GM19025 (cell line): ENCODE measurements at regions not wholly inside any gene's neighbourhood (a gene's known extent, or its start where the extent isn't known, plus 50 kb on each side); places are given as distances from the start of the nearest gene placed in this dataset.
"Not testable (repeated sequence)": the region's sequence is repeated elsewhere in the genome, so short reads cannot be mapped to it uniquely, and the experiment has no call there.

ENCODE experiments used
- ATAC-seq: cut with Tn5 transposase; IDR thresholded peaks from one replicate; pipeline ENCODE4 v1.9.1; 2021; ENCODE audit warnings: mild to moderate bottlenecking, low read depth, moderate library complexity; ENCODE audit not compliant: unreplicated experiment

GRCh38 chr12:131557078-131557709 lies 153.7 kb upstream of the SFSWAP start:
- ATAC-seq, result no peak

- ATAC-seq, result no peak
Measured at GRCh38 chr12:131559517-131560516, 151.1 kb upstream of the SFSWAP start.

GRCh38 chr12:131561051-131561450 lies 149.8 kb upstream of the SFSWAP start:
- ATAC-seq, result no peak

- no peak for ATAC-seq
Measured at GRCh38 chr12:131561891-131562684, 148.8 kb upstream of the SFSWAP start.

- ATAC-seq, result not testable (repeated sequence)
Measured at GRCh38 chr12:131564138-131564727, 146.7 kb upstream of the SFSWAP start.

GRCh38 chr12:131564845-131565244 lies 146.0 kb upstream of the SFSWAP start:
- no peak for ATAC-seq

- no peak for ATAC-seq
Measured at GRCh38 chr12:131565267-131566015, 145.4 kb upstream of the SFSWAP start.

GRCh38 chr12:131568336-131568735 lies 142.6 kb upstream of the SFSWAP start:
- no peak for ATAC-seq

GRCh38 chr12:131570596-131570995 lies 140.3 kb upstream of the SFSWAP start:
- ATAC-seq, result no peak

- ATAC-seq, result no peak
Measured at GRCh38 chr12:131571827-131572226, 139.1 kb upstream of the SFSWAP start.

- no peak for ATAC-seq
Measured at GRCh38 chr12:131572626-131573025, 138.3 kb upstream of the SFSWAP start.

- ATAC-seq, result no peak
Measured at GRCh38 chr12:131573631-131574394, 137.1 kb upstream of the SFSWAP start.

GRCh38 chr12:131574395-131574771 lies 136.5 kb upstream of the SFSWAP start:
- no peak for ATAC-seq

GRCh38 chr12:131575371-131575770 lies 135.5 kb upstream of the SFSWAP start:
- ATAC-seq, result no peak

GRCh38 chr12:131576734-131577133 lies 134.2 kb upstream of the SFSWAP start:
- not testable (repeated sequence) for ATAC-seq

GRCh38 chr12:131577766-131578165 lies 133.1 kb upstream of the SFSWAP start:
- no peak for ATAC-seq

- no peak for ATAC-seq
Measured at GRCh38 chr12:131578828-131579470, 131.9 kb upstream of the SFSWAP start.

GRCh38 chr12:131583090-131583712 lies 127.7 kb upstream of the SFSWAP start:
- ATAC-seq, result no peak
